Neural cell (in vitro differentiated cells): ENCODE measurements at regions not wholly inside any gene's neighbourhood (a gene's known extent, or its start where the extent isn't known, plus 50 kb on each side); places are given as distances from the start of the nearest gene placed in this dataset.

ENCODE experiments used
- EP300 ChIP-seq: fragments of 450-650 bp; conservative IDR thresholded peaks from 2 replicates; pipeline ENCODE4 v1.6.1; 2014; ENCODE audit warnings: antibody characterized with exemption, mild to moderate bottlenecking, moderate library complexity; ENCODE audit not compliant: poor library complexity, severe bottlenecking
- RAD21 ChIP-seq: fragments of 450-650 bp; conservative IDR thresholded peaks from 2 replicates; pipeline ENCODE4 v1.6.1; 2014; ENCODE audit warnings: antibody characterized with exemption, mild to moderate bottlenecking, moderate library complexity

DNA sequence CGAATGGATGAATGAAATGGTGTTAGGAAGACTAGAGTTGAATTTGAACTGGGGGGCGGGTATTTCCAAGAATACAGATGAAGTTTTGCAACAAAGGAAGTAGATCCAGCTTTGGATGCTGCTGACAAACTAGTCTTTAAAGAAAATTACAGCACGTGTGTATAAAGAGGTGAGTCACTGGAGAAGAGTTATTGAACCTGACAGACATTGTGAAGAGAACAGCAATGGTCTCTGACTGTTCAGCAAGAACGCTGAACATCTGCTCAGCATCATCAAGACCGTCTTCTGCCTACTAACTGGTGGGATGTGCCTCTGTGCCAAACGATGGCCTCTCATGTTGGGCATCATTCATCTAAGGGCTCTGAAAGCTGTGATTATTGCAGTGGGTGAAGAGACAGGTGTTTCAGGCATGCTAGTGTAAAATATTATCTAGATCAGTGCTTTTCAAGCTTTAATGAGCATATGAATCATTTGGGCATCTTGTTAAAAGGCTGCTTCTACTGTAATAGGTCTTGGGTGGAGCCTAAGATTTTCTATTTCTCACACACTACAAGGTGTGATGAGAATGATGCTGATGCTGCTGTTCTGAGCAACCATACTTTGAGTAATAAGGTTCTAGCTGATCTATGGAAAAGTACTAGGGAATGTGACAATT, 291.3 kb downstream of the PTEN start:
- TF ChIP-seq EP300: no peak
- no peak for TF ChIP-seq RAD21
